Activated CD4-positive, CD25-positive, alpha-beta regulatory T cell treated with anti-CD3 and anti-CD28 coated beads, Interleukin-2, amount 50 U/mL, for 24 hours (primary cell): ENCODE measurements at regions not wholly inside any gene's neighbourhood (a gene's known extent, or its start where the extent isn't known, plus 50 kb on each side); places are given as distances from the start of the nearest gene placed in this dataset.

ENCODE experiments used
- ATAC-seq, 2 donors: fragments of 150-1000 bp; cut with Tn5 transposase; one replicate each; pipeline ENCODE4 v1.10.0; 2021; ENCODE audit warnings: mild to moderate bottlenecking in 1 of 2, moderate library complexity in 1 of 2

DNA sequence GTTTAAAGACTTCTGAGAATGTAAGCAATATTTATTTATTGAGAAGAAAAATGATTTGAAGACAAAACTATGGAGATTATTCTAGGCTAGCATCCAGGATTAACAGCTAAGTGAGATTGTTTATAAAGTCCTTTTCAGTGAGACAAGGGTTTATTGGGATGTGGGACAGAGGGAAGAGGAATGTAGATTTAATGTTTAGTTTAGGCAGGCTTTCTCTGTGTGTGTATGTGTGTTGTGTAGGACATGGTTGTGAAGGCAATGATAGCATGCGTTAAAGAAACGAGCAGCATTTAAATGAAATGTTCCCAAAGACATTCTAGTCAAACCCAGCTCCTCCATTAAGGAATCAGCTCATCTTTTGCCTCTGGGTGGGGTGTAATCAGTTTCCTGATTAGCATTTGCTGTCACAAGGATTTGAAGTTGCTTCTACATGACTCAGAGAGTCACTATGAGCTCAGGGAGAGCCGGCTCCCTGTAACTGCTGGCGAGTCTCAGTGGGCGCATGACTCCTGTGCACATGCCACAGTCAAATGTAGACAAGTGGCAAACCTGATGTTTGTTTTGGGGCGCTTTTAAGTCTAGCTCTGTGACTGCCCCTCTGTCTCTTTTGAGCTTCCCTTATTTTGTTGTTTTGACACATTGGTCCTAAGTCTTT lies 442.2 kb upstream of the CELF4 start:
- ATAC-seq, result no peak

DNA sequence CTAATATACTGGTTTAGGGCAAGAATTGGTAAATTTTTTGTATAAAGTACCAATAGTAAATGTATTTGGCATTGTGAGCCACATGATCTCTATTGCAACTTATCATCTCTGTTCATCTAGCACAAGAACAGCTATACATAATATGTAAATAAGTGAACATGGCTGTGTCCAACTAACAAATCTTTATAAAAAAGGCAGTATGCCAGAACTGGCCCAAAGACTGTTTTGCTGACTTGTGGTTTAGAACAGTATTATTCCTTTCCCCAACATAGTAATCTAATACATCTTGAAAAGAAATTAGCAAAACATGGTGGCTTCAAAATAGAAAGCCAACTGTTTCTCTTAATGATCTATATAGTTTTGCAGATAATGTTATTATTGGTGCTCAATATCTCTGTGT lies 441.4 kb upstream of the CELF4 start:
- no peak for ATAC-seq

GRCh38 chr18:38006541-38006940 lies 440.9 kb upstream of the CELF4 start:
- ATAC-seq, result no peak

DNA sequence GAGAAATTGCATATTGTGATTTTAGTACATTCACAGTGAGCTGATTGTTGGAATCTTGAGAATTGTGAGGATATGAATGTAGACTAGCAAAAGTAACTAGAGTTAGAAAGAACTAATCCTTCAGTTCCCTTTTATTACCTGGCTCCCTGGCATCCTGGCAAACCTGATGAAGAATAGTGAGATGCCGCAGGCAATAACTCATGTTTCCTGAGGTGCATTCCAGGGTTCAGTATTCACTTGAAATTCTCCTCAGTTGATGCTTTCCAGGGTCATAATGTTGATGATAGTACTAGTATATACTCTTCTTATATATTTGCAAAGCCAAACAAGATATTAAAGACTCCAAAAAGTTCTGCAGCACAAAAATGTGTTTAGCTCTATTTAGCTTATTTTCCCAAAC lies 432.1 kb upstream of the CELF4 start:
- ATAC-seq, result no peak

GRCh38 chr18:37987901-37988300 lies 422.3 kb upstream of the CELF4 start:
- no peak for ATAC-seq

DNA sequence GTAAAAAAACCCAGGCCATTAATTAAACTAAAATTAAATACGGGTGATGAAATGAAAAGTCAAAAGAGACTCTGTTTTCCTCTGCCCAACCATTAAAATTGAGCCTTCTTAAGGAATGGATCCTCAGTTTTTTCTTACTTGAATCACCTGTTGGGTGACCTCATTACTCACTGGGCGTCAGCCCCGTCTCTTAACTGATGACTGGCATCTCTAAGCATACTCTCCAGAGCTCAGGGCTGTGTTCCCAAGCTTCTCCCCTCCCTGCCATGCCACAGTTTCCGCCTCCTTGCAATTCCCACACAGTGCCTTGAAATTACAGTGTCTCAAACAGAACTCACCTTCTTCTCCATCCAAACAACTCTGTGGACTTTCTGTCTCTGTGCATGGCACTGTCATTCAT lies 421.1 kb upstream of the CELF4 start:
- no peak for ATAC-seq

GRCh38 chr18:37985126-37985525 lies 419.5 kb upstream of the CELF4 start:
- no peak for ATAC-seq

- ATAC-seq, result no peak
Measured at GRCh38 chr18:37980556-37980955, 415.0 kb upstream of the CELF4 start.

DNA sequence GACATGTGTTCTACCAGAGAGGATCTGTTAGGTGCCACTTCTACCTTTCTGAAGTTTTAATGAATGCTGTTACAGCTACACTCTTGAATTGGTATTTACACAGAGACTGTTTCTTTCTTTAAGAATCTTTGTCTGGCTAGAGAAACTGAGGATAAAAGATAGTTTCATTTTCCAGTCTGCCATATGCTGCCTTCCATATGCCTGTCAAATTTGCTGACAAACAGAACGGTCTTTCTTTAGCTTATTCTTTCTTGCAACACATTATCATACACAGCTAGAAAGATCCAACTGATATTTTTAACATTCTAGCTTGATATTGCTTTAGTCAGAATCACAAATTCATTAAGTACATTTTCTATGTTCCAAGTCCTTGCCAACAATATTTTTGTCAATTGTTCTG lies 409.8 kb upstream of the CELF4 start:
- ATAC-seq, result no peak

GRCh38 chr18:37967261-37967660 lies 401.7 kb upstream of the CELF4 start:
- ATAC-seq, result no peak

- ATAC-seq, result no peak
Measured at GRCh38 chr18:37965572-37965970, 400.0 kb upstream of the CELF4 start.

GRCh38 chr18:37964885-37965571 lies 399.4 kb upstream of the CELF4 start:
- ATAC-seq, result no peak

DNA sequence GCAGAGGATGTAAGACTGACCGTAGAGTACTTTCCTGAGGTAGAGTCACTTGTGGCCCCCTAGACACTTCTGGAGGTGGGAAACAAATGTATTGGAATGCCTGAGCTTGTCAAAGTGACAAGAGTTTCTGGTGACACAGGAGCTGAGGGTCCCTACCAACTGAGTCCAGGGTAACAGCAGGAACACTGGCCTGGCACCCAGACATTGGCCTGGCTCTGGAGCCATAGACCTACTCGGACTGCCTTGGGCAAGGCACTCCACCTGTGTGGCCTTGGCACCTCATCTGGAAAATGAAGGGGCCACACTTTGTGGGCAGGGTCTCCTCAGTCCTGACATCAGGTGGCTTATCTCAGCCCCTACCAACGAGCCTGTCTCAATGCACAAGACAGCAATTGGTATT lies 398.2 kb upstream of the CELF4 start:
- ATAC-seq, result no peak

- ATAC-seq, result no peak
Measured at GRCh38 chr18:37962316-37962966, 396.8 kb upstream of the CELF4 start.

- ATAC-seq, result no peak
Measured at GRCh38 chr18:37958499-37958898, 392.9 kb upstream of the CELF4 start.

DNA sequence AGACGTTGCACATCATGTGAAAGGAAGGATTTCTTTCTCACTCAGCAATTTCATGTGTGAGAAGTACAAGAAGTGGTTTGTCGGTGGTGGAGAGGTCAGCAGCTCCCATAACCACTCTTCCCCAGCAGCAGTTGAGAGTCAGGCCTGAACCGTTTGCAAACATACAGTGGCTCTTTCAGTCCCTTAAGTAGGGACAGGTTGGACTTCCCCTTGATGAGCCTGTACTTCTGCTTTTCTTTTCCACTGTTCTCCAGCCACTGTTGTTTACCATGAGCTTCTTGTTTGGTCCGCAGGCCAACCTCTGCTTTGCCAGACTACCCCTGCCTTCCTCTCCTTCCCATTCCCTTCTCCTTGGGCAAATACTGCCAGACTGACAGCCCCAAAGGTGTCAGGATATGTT lies 391.3 kb upstream of the CELF4 start:
- ATAC-seq, result no peak

DNA sequence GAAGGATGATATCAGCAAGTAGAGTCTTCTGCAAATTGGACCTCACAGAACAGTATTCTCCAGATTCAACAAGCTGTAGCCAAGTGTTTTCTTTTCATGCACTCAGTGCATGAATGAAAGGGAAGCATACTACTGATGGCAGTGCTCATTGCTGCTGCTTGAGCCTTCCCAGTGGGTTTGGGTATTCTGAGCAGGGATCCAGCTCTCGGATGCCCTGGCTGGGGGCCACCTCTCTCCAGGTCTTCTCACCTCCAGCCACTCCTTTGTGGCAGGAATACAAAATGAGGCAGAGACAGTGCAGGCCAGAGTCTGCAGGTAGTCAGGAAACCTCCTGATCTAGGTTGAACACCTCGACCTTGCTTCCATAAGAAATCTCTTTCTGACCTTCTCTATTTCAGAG lies 390.4 kb upstream of the CELF4 start:
- no peak for ATAC-seq

DNA sequence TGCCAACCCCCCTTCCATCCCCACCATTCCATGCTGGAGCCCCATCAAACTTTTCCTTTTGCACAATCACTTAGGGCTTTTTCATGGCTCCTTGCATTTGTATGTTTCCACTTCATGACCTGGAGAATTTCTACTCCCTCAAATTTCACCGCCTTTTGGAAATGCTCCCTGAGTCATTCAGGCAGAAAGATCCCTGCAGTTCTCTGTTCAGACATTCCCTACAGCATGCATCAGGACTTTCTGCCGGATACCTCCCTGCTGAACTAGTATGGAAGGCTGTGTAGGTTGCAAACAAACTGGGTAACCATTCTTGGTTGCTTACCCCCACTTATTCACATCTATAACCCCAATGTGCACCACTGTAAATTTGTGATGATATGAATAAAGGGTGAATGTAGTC lies 389.6 kb upstream of the CELF4 start:
- ATAC-seq, result no peak

DNA sequence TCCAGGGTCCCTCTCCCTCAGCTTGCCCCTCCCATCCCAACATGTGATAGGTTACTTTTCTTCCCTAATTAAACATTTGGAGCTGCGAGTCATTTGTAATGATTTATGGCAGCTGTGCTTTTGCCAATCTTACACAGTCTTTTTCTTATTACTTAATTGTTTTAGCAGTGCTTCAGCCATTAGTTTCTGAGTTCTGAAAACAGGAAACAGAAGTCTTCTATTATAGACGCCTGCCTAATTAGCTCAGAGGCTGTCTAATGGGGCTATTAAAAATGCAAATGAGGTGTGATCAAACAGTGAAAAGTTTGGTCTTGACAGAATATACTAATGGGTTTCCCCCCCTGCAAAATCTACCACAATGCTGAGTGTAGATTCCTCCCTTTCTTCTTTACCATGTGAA lies 388.3 kb upstream of the CELF4 start:
- no peak for ATAC-seq

- ATAC-seq, result no peak
Measured at GRCh38 chr18:37948471-37948870, 382.9 kb upstream of the CELF4 start.

- no peak for ATAC-seq
Measured at GRCh38 chr18:37946324-37946723, 380.7 kb upstream of the CELF4 start.

- ATAC-seq, result no peak
Measured at GRCh38 chr18:37944700-37945270, 379.2 kb upstream of the CELF4 start.

- ATAC-seq, result no peak
Measured at GRCh38 chr18:37937287-37937686, 371.7 kb upstream of the CELF4 start.

- no peak for ATAC-seq
Measured at GRCh38 chr18:37935086-37935485, 369.5 kb upstream of the CELF4 start.
